ENCODE measurements at regions not wholly inside any gene's neighbourhood (a gene's known extent, or its start where the extent isn't known, plus 50 kb on each side); places are given as distances from the start of the nearest gene placed in this dataset.
A peak's percentile ranks its signal among the peaks of the same experiment; 100 is the strongest.

- TF ChIP-seq E2F8 (IDR thresholded peaks at IDR 0.05; ENCODE audit: low read depth, partially characterized antibody) (no peak), ZNF217 (IDR thresholded peaks at IDR 0.05) (no peak), TARDBP (IDR thresholded peaks at IDR 0.05; ENCODE audit: borderline replicate concordance) (no peak), HDAC6 (IDR thresholded peaks at IDR 0.05; ENCODE audit: unreplicated experiment) (no peak), SIN3A (IDR thresholded peaks at IDR 0.05; ENCODE audit: low read depth, low read length) (no peak)
- TF ChIP-seq, protein P1, sequence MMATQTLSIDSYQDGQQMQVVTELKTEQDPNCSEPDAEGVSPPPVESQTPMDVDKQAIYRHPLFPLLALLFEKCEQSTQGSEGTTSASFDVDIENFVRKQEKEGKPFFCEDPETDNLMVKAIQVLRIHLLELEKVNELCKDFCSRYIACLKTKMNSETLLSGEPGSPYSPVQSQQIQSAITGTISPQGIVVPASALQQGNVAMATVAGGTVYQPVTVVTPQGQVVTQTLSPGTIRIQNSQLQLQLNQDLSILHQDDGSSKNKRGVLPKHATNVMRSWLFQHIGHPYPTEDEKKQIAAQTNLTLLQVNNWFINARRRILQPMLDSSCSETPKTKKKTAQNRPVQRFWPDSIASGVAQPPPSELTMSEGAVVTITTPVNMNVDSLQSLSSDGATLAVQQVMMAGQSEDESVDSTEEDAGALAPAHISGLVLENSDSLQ (IDR thresholded peaks at IDR 0.05) = no peak
These were observed 424.5 kb downstream of the ENC1 start (continued) for GRCh38 chr5:74216012-74216411.

DNA sequence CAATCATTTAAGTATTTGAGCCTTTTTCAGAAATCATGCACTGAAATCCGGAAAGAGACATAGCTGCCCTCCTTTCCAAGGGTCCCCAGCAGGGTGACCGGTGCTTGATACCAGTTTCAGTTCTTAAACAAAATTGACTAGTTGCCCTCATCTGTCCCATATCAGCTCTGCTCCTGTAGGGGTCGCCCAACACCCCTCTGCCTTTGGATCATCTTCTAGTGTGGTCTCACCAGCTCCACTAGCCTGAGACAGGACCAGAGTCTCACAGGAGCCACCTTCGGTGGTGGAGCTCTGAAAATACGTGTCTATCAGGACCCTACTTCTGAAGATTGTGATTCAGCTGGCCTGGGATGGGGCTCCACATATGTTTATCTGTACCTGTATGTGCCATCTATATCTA lies 428.2 kb downstream of the ENC1 start:
- in situ Hi-C loops (cut with MboI) = no loop called here
- Histone ChIP-seq H3K27me3 (replicated peaks in 1 of 2; ENCODE audit: control insufficient read depth in 2 of 2, insufficient read depth in 2 of 2, low read length in 1 of 2) (no peaks in the 10 kb centered on the region), H2AFZ (ENCODE audit: control insufficient read depth, low read depth, low read length) (no peak overlapping the region), H3K9me3 (replicated peaks; ENCODE audit: control insufficient read depth, insufficient read depth, low read length) (no peaks in the 10 kb centered on the region), H3K79me2 (ENCODE audit: control insufficient read depth, insufficient read depth, low read length) (no peaks in the 10 kb centered on the region), H3K4me3 (no peak overlapping the region), H3K27ac (ENCODE audit: control insufficient read depth, insufficient read depth) (no peak overlapping the region), H3K9ac (ENCODE audit: control insufficient read depth, insufficient read depth, low read length) (no peak overlapping the region), H3K4me2 (ENCODE audit: control insufficient read depth, insufficient read depth) (no peak overlapping the region), H3K36me3 (ENCODE audit: control insufficient read depth in 2 of 2, insufficient read depth in 2 of 2, low read length in 1 of 2) (no peaks in the 10 kb centered on the region), H4K20me1 (ENCODE audit: control insufficient read depth, insufficient read depth) (no peaks in the 10 kb centered on the region), H3K4me1 (ENCODE audit: control insufficient read depth, insufficient read depth, low read length) (no peaks in the 10 kb centered on the region)
- ChIA-PET SMC1A (ENCODE audit: uncharacterized antibody, unreplicated experiment) (interaction anchor here (1.0 to 1.8 kb wide), 7 partner anchors 9 to 429 kb away, joined by 3 to 16 read pairs (median 4); partner anchors contain the start of gene ENC1), CTCF (interaction anchor here (0.6 to 2.4 kb wide), 13 partner anchors 9 to 706 kb away, joined by 3 to 15 read pairs (median 3); no protein-coding TSS in a partner anchor), POLR2A (no interaction called here), RAD21 (ENCODE audit: unreplicated experiment) (interaction anchor here (1.0 to 2.7 kb wide), 4 partner anchors 46 to 430 kb away, joined by 3 to 19 read pairs (median 4); no protein-coding TSS in a partner anchor)
- BruUV-seq (replicated peaks) = no TSS peak
- DNase-seq (ENCODE audit: low read depth, low spot score) (no peak), ATAC-seq (peak; percentile 78), FAIRE-seq (no peak)
- TF ChIP-seq RAD21 (IDR thresholded peaks at IDR 0.05; ENCODE audit: insufficient read depth, low read depth, low read length) (peak; percentile 48; the same call in 1 of the 2 replicates), IRF4 (IDR thresholded peaks at IDR 0.05; ENCODE audit: low read depth, low read length) (0 out of 2 replicates have a peak, but pooled peaks have one; percentile 9)
- TF ChIP-seq, protein P2, sequence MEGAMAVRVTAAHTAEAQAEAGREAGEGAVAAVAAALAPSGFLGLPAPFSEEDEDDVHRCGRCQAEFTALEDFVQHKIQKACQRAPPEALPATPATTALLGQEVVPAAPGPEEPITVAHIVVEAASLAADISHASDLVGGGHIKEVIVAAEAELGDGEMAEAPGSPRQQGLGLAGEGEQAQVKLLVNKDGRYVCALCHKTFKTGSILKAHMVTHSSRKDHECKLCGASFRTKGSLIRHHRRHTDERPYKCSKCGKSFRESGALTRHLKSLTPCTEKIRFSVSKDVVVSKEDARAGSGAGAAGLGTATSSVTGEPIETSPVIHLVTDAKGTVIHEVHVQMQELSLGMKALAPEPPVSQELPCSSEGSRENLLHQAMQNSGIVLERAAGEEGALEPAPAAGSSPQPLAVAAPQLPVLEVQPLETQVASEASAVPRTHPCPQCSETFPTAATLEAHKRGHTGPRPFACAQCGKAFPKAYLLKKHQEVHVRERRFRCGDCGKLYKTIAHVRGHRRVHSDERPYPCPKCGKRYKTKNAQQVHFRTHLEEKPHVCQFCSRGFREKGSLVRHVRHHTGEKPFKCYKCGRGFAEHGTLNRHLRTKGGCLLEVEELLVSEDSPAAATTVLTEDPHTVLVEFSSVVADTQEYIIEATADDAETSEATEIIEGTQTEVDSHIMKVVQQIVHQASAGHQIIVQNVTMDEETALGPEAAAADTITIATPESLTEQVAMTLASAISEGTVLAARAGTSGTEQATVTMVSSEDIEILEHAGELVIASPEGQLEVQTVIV (IDR thresholded peaks at IDR 0.05; ENCODE audit: borderline replicate concordance, partially characterized antibody) = no peak
- TF ChIP-seq, protein P3, sequence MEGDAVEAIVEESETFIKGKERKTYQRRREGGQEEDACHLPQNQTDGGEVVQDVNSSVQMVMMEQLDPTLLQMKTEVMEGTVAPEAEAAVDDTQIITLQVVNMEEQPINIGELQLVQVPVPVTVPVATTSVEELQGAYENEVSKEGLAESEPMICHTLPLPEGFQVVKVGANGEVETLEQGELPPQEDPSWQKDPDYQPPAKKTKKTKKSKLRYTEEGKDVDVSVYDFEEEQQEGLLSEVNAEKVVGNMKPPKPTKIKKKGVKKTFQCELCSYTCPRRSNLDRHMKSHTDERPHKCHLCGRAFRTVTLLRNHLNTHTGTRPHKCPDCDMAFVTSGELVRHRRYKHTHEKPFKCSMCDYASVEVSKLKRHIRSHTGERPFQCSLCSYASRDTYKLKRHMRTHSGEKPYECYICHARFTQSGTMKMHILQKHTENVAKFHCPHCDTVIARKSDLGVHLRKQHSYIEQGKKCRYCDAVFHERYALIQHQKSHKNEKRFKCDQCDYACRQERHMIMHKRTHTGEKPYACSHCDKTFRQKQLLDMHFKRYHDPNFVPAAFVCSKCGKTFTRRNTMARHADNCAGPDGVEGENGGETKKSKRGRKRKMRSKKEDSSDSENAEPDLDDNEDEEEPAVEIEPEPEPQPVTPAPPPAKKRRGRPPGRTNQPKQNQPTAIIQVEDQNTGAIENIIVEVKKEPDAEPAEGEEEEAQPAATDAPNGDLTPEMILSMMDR (IDR thresholded peaks at IDR 0.05 in 2 of 3, conservative IDR thresholded peaks at IDR 0.05 in 1 of 3; ENCODE audit: control insufficient read depth in 2 of 3, extremely low read depth in 1 of 3, insufficient read depth in 1 of 3, low read depth in 3 of 3, low read length in 3 of 3) = peak; percentile 36 to 53 (median 52); a peak in 5 of 6 replicates
- 39% methylated on average over 5 of the region's 5 CpGs for WGBS (ENCODE audit: insufficient coverage, insufficient replicate concordance, low lambda C conversion rate, missing lambda C conversion rate)
- intact Hi-C loops (cut with micrococcal nuclease; ENCODE audit: unreplicated experiment) = no loop called here
